HEK293 (cell line): ENCODE measurements at regions not wholly inside any gene's neighbourhood (a gene's known extent, or its start where the extent isn't known, plus 50 kb on each side); places are given as distances from the start of the nearest gene placed in this dataset.

Experiments used
- PRDM1 ChIP-seq: fragments of 450-650 bp; formaldehyde crosslinking; IDR thresholded peaks from 2 replicates; pipeline ENCODE4; 2016; ENCODE audit warnings: missing biosample characterization, missing genetic modification characterization
- YY1 ChIP-seq: fragments of 450-650 bp; formaldehyde crosslinking; IDR thresholded peaks from 2 replicates; pipeline ENCODE4 v1.5.1; 2018; ENCODE audit warnings: missing biosample characterization, missing genetic modification characterization
- YY2 ChIP-seq: fragments of 450-650 bp; formaldehyde crosslinking; IDR thresholded peaks from 2 replicates; pipeline ENCODE4 v1.5.1; 2016; ENCODE audit warnings: missing biosample characterization, missing genetic modification characterization
- ZFP37 ChIP-seq: fragments of 450-650 bp; formaldehyde crosslinking; IDR thresholded peaks from 2 replicates; pipeline ENCODE4 v1.5.1; 2016; ENCODE audit warnings: missing biosample characterization, missing genetic modification characterization
- ZNF146 ChIP-seq: fragments of 450-650 bp; formaldehyde crosslinking; IDR thresholded peaks from 2 replicates; pipeline ENCODE4 v1.5.1; 2016; ENCODE audit warnings: missing biosample characterization, missing genetic modification characterization
- ZNF510 ChIP-seq: fragments of 450-650 bp; formaldehyde crosslinking; IDR thresholded peaks from 2 replicates; pipeline ENCODE4 v1.5.1; 2018; ENCODE audit warnings: mild to moderate bottlenecking, missing genetic modification characterization, missing biosample characterization; ENCODE audit not compliant: insufficient replicate concordance
- ZNF626 ChIP-seq: fragments of 450-650 bp; sonication (Bioruptor Pico); formaldehyde crosslinking; IDR thresholded peaks from 2 replicates; pipeline ENCODE4 v1.5.1; 2018; ENCODE audit warnings: missing biosample characterization, missing genetic modification characterization, inconsistent platforms
- ZNF658 ChIP-seq: fragments of 450-650 bp; formaldehyde crosslinking; IDR thresholded peaks from 2 replicates; pipeline ENCODE4; 2016; ENCODE audit warnings: missing biosample characterization, missing genetic modification characterization
- ZNF677 ChIP-seq: fragments of 450-650 bp; IDR thresholded peaks from 2 replicates; pipeline ENCODE4 v1.5.0; 2018; ENCODE audit warnings: missing biosample characterization, mild to moderate bottlenecking, missing genetic modification characterization, moderate library complexity
- TF ChIP-seq, protein P1 (sequence below): fragments of 450-650 bp; formaldehyde crosslinking; IDR thresholded peaks from 2 replicates; pipeline ENCODE4 v1.5.1; 2016; ENCODE audit warnings: missing biosample characterization, missing genetic modification characterization
- TF ChIP-seq, protein P2 (sequence below): fragments of 450-650 bp; formaldehyde crosslinking; IDR thresholded peaks from 2 replicates; pipeline ENCODE4 v1.5.1; 2016; ENCODE audit warnings: missing biosample characterization, missing genetic modification characterization
- TF ChIP-seq, protein P3 (sequence below): fragments of 450-650 bp; formaldehyde crosslinking; IDR thresholded peaks from 2 replicates; pipeline ENCODE4 v1.5.1; 2016; ENCODE audit warnings: missing biosample characterization, missing genetic modification characterization

DNA sequence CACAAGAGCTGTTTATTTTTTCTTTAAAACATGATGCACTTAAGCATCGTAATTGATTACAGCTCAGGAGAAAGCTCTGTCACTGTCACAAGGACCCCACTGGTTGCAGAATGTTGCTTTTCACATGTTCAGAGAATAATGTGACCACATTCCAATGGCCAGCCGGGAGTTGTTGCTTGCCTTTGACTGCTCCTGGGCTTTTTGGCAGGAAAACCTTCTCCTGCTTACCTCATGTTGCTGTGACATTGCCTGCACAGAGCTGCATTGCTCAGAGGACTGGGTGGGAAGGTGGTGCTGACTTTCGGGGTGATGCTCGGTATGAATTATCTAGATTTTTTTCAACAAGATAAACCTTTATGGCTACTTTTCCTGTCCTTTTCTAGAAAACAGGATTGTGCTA lies 88.2 kb downstream of the PALM2AKAP2 start:
- no peak for TF ChIP-seq ZNF658 (tag by site-specific recombination)
- no peak for TF ChIP-seq ZFP37 (tag by site-specific recombination)
- TF ChIP-seq YY1 (tag by site-specific recombination): no peak
- TF ChIP-seq ZNF626: no peak
- no peak for TF ChIP-seq ZNF510 (tag by site-specific recombination)
- no peak for TF ChIP-seq PRDM1 (tag by site-specific recombination)
- TF ChIP-seq YY2 (tag by site-specific recombination): no peak
- TF ChIP-seq, protein P1, sequence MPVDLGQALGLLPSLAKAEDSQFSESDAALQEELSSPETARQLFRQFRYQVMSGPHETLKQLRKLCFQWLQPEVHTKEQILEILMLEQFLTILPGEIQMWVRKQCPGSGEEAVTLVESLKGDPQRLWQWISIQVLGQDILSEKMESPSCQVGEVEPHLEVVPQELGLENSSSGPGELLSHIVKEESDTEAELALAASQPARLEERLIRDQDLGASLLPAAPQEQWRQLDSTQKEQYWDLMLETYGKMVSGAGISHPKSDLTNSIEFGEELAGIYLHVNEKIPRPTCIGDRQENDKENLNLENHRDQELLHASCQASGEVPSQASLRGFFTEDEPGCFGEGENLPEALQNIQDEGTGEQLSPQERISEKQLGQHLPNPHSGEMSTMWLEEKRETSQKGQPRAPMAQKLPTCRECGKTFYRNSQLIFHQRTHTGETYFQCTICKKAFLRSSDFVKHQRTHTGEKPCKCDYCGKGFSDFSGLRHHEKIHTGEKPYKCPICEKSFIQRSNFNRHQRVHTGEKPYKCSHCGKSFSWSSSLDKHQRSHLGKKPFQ (tag by site-specific recombination): no peak
- TF ChIP-seq, protein P2, sequence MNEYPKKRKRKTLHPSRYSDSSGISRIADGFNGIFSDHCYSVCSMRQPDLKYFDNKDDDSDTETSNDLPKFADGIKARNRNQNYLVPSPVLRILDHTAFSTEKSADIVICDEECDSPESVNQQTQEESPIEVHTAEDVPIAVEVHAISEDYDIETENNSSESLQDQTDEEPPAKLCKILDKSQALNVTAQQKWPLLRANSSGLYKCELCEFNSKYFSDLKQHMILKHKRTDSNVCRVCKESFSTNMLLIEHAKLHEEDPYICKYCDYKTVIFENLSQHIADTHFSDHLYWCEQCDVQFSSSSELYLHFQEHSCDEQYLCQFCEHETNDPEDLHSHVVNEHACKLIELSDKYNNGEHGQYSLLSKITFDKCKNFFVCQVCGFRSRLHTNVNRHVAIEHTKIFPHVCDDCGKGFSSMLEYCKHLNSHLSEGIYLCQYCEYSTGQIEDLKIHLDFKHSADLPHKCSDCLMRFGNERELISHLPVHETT (tag by site-specific recombination): no peak
- TF ChIP-seq ZNF677 (tag by site-specific recombination): no peak
- TF ChIP-seq ZNF146 (tag by site-specific recombination): no peak
- TF ChIP-seq, protein P3, sequence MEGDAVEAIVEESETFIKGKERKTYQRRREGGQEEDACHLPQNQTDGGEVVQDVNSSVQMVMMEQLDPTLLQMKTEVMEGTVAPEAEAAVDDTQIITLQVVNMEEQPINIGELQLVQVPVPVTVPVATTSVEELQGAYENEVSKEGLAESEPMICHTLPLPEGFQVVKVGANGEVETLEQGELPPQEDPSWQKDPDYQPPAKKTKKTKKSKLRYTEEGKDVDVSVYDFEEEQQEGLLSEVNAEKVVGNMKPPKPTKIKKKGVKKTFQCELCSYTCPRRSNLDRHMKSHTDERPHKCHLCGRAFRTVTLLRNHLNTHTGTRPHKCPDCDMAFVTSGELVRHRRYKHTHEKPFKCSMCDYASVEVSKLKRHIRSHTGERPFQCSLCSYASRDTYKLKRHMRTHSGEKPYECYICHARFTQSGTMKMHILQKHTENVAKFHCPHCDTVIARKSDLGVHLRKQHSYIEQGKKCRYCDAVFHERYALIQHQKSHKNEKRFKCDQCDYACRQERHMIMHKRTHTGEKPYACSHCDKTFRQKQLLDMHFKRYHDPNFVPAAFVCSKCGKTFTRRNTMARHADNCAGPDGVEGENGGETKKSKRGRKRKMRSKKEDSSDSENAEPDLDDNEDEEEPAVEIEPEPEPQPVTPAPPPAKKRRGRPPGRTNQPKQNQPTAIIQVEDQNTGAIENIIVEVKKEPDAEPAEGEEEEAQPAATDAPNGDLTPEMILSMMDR (tag by site-specific recombination): no peak
